Gastrocnemius medialis (tissue), 4 donors: ENCODE measurements at regions not wholly inside any gene's neighbourhood (a gene's known extent, or its start where the extent isn't known, plus 50 kb on each side); places are given as distances from the start of the nearest gene placed in this dataset.

Source experiments
- CTCF ChIP-seq, 5 experiments: fragments of 450-650 bp in 3 of 5; fragments of 200-600 bp in 2 of 5; sonication (generic) in 2 of 5; IDR thresholded peaks in 4 of 5; conservative IDR thresholded peaks in 1 of 5; 1 replicate in 4 of 5; 2 replicates in 1 of 5; pipeline ENCODE4 v1.5.1; 2016 to 2019; ENCODE audit warnings: antibody characterized with exemption in 5 of 5, mild to moderate bottlenecking in 3 of 5, moderate library complexity in 3 of 5
- POLR2A ChIP-seq, 2 donors: fragments of 450-650 bp; IDR thresholded peaks; one replicate each; pipeline ENCODE4 v1.6.1; 2017; ENCODE audit warnings: antibody characterized with exemption in 2 of 2, mild to moderate bottlenecking in 2 of 2, moderate library complexity in 2 of 2

- TF ChIP-seq CTCF (IDR thresholded peaks at IDR 0.05 in 4 of 5, conservative IDR thresholded peaks at IDR 0.05 in 1 of 5) (no peak), POLR2A (IDR thresholded peaks at IDR 0.05) (no peak)
Observed at GRCh38 chr18:22838639-22839277, 94.4 kb upstream of the RBBP8 start.
